PC-3 (cell line): ENCODE measurements at regions not wholly inside any gene's neighbourhood (a gene's known extent, or its start where the extent isn't known, plus 50 kb on each side); places are given as distances from the start of the nearest gene placed in this dataset.

ENCODE experiments used
- CTCF ChIP-seq: fragments of 300-600 bp; sonication (generic); conservative IDR thresholded peaks from 2 replicates; pipeline ENCODE4 v1.5.1; 2017; ENCODE audit warnings: antibody characterized with exemption, low read depth, mild to moderate bottlenecking, low read length
- EZH2 ChIP-seq: fragments of 300-600 bp; sonication (generic); IDR thresholded peaks from one replicate; pipeline ENCODE4 v1.6.1; 2017; ENCODE audit warnings: antibody characterized with exemption, mild to moderate bottlenecking, low read length; ENCODE audit not compliant: unreplicated experiment

- no peak for TF ChIP-seq CTCF
- TF ChIP-seq EZH2: no peak
Measured at GRCh38 chr1:242743983-242744780, 219.7 kb upstream of the PLD5 start.
